T-helper 1 cell treated with Interleukin-12 subunit alpha and Interleukin-12 subunit beta and Interleukin-4 antibody, amounts not matched to agents 30 μg/mL and 1 μg/mL, for 36 hours (primary cell): ENCODE measurements at regions not wholly inside any gene's neighbourhood (a gene's known extent, or its start where the extent isn't known, plus 50 kb on each side); places are given as distances from the start of the nearest gene placed in this dataset.

Source experiments
- H3K27ac Mint-ChIP-seq: one replicate; pipeline ENCODE4 v1.8.0; 2021; ENCODE audit warnings: mild to moderate bottlenecking, mixed read lengths
- H3K27me3 Mint-ChIP-seq: one replicate; pipeline ENCODE4 v1.8.0; 2021; ENCODE audit warnings: low read depth, mixed read lengths
- H3K36me3 Mint-ChIP-seq: one replicate; pipeline ENCODE4 v1.8.0; 2021; ENCODE audit warnings: low read depth, mixed read lengths
- H3K4me1 Mint-ChIP-seq: one replicate; pipeline ENCODE4 v1.8.0; 2021; ENCODE audit warnings: low read depth, mixed read lengths
- H3K4me3 Mint-ChIP-seq: one replicate; pipeline ENCODE4 v1.8.0; 2021; ENCODE audit warnings: mild to moderate bottlenecking, moderate library complexity, mixed read lengths
- H3K9me3 Mint-ChIP-seq: one replicate; pipeline ENCODE4 v1.8.0; 2021; ENCODE audit warnings: mixed read lengths

GRCh38 chr3:124410471-124410870 lies 319.8 kb upstream of the UMPS start:
- Mint-ChIP-seq H3K9me3 (no peaks in the 10 kb centered on the region), H3K4me3 (no peak overlapping the region), H3K27ac (no peak overlapping the region), H3K27me3 (no peaks in the 10 kb centered on the region), H3K36me3 (no peaks in the 10 kb centered on the region), H3K4me1 (no peaks in the 10 kb centered on the region)

GRCh38 chr3:124411728-124412127 lies 318.5 kb upstream of the UMPS start:
- H3K4me1 Mint-ChIP-seq = no peaks in the 10 kb centered on the region
- H3K27me3 Mint-ChIP-seq = no peaks in the 10 kb centered on the region
- no peaks in the 10 kb centered on the region for H3K9me3 Mint-ChIP-seq
- no peak overlapping the region for H3K27ac Mint-ChIP-seq
- H3K4me3 Mint-ChIP-seq = no peak overlapping the region
- H3K36me3 Mint-ChIP-seq = no peaks in the 10 kb centered on the region

GRCh38 chr3:124412644-124413043 lies 317.6 kb upstream of the UMPS start:
- Mint-ChIP-seq H3K4me1 (no peaks in the 10 kb centered on the region), H3K36me3 (no peaks in the 10 kb centered on the region), H3K4me3 (no peak overlapping the region), H3K27me3 (peaks cover under 1% of the 10 kb centered on the region), H3K27ac (no peak overlapping the region), H3K9me3 (no peaks in the 10 kb centered on the region)

- Mint-ChIP-seq H3K27ac (no peak overlapping the region), H3K4me3 (no peak overlapping the region), H3K27me3 (peaks cover 5% of the 10 kb centered on the region), H3K9me3 (no peaks in the 10 kb centered on the region), H3K4me1 (no peaks in the 10 kb centered on the region), H3K36me3 (no peaks in the 10 kb centered on the region)
Observed at GRCh38 chr3:124413393-124413792, 316.9 kb upstream of the UMPS start.

GRCh38 chr3:124413989-124414598 lies 316.2 kb upstream of the UMPS start:
- Mint-ChIP-seq H3K36me3 (no peaks in the 10 kb centered on the region), H3K9me3 (no peaks in the 10 kb centered on the region), H3K4me3 (no peak overlapping the region), H3K27me3 (peaks cover 5% of the 10 kb centered on the region), H3K27ac (no peak overlapping the region), H3K4me1 (no peaks in the 10 kb centered on the region)

DNA sequence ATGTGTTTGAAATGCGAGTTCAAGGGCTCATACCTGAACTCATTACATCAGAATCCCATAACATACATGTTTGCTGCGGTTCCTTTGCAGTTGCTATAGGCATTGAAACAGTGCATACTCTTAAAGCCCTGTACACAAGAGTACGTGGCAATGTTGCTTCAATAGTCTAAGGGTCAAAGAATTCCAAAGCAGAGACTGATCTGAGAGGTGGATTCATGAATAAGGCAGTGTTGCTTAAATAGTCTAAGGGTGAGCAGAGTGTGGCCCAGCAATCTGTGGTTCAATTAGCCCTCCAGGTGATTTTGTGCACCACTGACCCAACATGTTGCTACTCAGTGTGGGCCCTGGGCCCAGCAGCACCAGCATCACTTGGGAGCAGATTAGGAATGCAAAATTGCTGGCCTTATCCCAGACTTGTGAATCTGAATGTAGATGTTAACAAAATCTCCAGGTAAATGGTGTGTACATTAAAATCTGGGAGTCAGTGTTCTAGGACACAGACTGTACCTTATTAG lies 314.7 kb upstream of the UMPS start:
- peaks cover 5% of the 10 kb centered on the region for H3K27me3 Mint-ChIP-seq
- H3K4me3 Mint-ChIP-seq = no peak overlapping the region
- H3K27ac Mint-ChIP-seq = no peak overlapping the region
- H3K9me3 Mint-ChIP-seq = no peaks in the 10 kb centered on the region
- H3K36me3 Mint-ChIP-seq = no peaks in the 10 kb centered on the region
- H3K4me1 Mint-ChIP-seq = no peaks in the 10 kb centered on the region

GRCh38 chr3:124419303-124419702 lies 310.9 kb upstream of the UMPS start:
- Mint-ChIP-seq H3K9me3 (no peaks in the 10 kb centered on the region), H3K36me3 (no peaks in the 10 kb centered on the region), H3K4me1 (no peaks in the 10 kb centered on the region), H3K27me3 (peaks cover 9% of the 10 kb centered on the region), H3K4me3 (no peak overlapping the region), H3K27ac (no peak overlapping the region)

- Mint-ChIP-seq H3K36me3 (no peaks in the 10 kb centered on the region), H3K27ac (no peak overlapping the region), H3K27me3 (peaks cover 9% of the 10 kb centered on the region), H3K9me3 (no peaks in the 10 kb centered on the region), H3K4me1 (no peaks in the 10 kb centered on the region), H3K4me3 (no peak overlapping the region)
Observed at GRCh38 chr3:124420392-124420791, 309.9 kb upstream of the UMPS start.

GRCh38 chr3:124422805-124423204 lies 307.4 kb upstream of the UMPS start:
- no peaks in the 10 kb centered on the region for H3K36me3 Mint-ChIP-seq
- no peak overlapping the region for H3K27ac Mint-ChIP-seq
- H3K4me1 Mint-ChIP-seq = no peaks in the 10 kb centered on the region
- H3K9me3 Mint-ChIP-seq = no peaks in the 10 kb centered on the region
- H3K4me3 Mint-ChIP-seq = no peak overlapping the region
- H3K27me3 Mint-ChIP-seq = peaks cover 12% of the 10 kb centered on the region

DNA sequence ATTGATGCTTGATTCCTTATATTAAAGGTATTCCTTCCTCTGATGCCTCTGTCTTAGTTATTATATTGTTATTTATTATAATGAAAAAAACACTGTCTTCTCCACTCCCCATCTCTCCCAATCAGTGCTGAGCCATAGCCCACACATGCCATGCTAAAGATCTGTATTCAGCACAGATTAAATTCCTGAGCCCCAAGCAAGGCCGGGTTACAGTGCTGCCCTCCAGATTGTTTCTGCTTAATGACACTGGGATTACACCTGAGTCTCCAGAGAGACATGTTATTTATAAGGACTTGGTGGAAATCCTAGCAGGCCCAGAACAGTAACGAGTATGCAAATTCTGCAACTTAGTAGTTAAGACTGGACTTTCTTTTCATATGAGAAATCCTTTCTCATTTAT lies 305.9 kb upstream of the UMPS start:
- peaks cover 9% of the 10 kb centered on the region for H3K27me3 Mint-ChIP-seq
- no peaks in the 10 kb centered on the region for H3K9me3 Mint-ChIP-seq
- H3K4me1 Mint-ChIP-seq = no peaks in the 10 kb centered on the region
- no peaks in the 10 kb centered on the region for H3K36me3 Mint-ChIP-seq
- no peak overlapping the region for H3K4me3 Mint-ChIP-seq
- no peak overlapping the region for H3K27ac Mint-ChIP-seq

- H3K9me3 Mint-ChIP-seq = no peaks in the 10 kb centered on the region
- peaks cover 9% of the 10 kb centered on the region for H3K27me3 Mint-ChIP-seq
- no peak overlapping the region for H3K27ac Mint-ChIP-seq
- H3K4me1 Mint-ChIP-seq = no peaks in the 10 kb centered on the region
- H3K36me3 Mint-ChIP-seq = no peaks in the 10 kb centered on the region
- no peak overlapping the region for H3K4me3 Mint-ChIP-seq
Observed at GRCh38 chr3:124425972-124426371, 304.3 kb upstream of the UMPS start.

GRCh38 chr3:124428372-124429128 lies 301.7 kb upstream of the UMPS start:
- Mint-ChIP-seq H3K4me1 (no peaks in the 10 kb centered on the region), H3K27ac (no peak overlapping the region), H3K9me3 (no peaks in the 10 kb centered on the region), H3K4me3 (no peak overlapping the region), H3K27me3 (peaks cover 5% of the 10 kb centered on the region), H3K36me3 (no peaks in the 10 kb centered on the region)

- peaks cover 5% of the 10 kb centered on the region for H3K27me3 Mint-ChIP-seq
- no peak overlapping the region for H3K4me3 Mint-ChIP-seq
- no peak overlapping the region for H3K27ac Mint-ChIP-seq
- H3K9me3 Mint-ChIP-seq = no peaks in the 10 kb centered on the region
- H3K36me3 Mint-ChIP-seq = no peaks in the 10 kb centered on the region
- H3K4me1 Mint-ChIP-seq = no peaks in the 10 kb centered on the region
Observed at GRCh38 chr3:124429129-124429815, 301.0 kb upstream of the UMPS start.

- no peaks in the 10 kb centered on the region for H3K27me3 Mint-ChIP-seq
- H3K27ac Mint-ChIP-seq = no peak overlapping the region
- H3K36me3 Mint-ChIP-seq = no peaks in the 10 kb centered on the region
- no peaks in the 10 kb centered on the region for H3K9me3 Mint-ChIP-seq
- no peaks in the 10 kb centered on the region for H3K4me1 Mint-ChIP-seq
- H3K4me3 Mint-ChIP-seq = no peak overlapping the region
Observed at GRCh38 chr3:124431331-124431994, 298.8 kb upstream of the UMPS start.
